ENCODE measurements at regions not wholly inside any gene's neighbourhood (a gene's known extent, or its start where the extent isn't known, plus 50 kb on each side); places are given as distances from the start of the nearest gene placed in this dataset.
"Not testable (repeated sequence)": the region's sequence is repeated elsewhere in the genome, so short reads cannot be mapped to it uniquely, and the experiment has no call there.

GRCh38 chr21:35399002-35399530 is 350.0 kb upstream of the RUNX1 start:
- Mint-ChIP-seq H3K9me3 (no peaks in the 10 kb centered on the region), H3K27ac (peak overlapping the region; percentile 50), H3K36me3 (no peaks in the 10 kb centered on the region), H3K27me3 (peaks cover 1% of the 10 kb centered on the region), H3K4me1 (peaks cover 19% of the 10 kb centered on the region), H3K4me3 (peak overlapping the region; percentile 21)
- ATAC-seq: no peak

- Mint-ChIP-seq H3K27ac (peak overlapping the region; percentile 50), H3K4me3 (no peak overlapping the region), H3K27me3 (no peaks in the 10 kb centered on the region), H3K4me1 (peaks cover 19% of the 10 kb centered on the region), H3K36me3 (no peaks in the 10 kb centered on the region), H3K9me3 (no peaks in the 10 kb centered on the region)
- ATAC-seq: no peak
Measured at GRCh38 chr21:35398346-35398982, 349.4 kb upstream of the RUNX1 start.

- ATAC-seq: no peak
- no peaks in the 10 kb centered on the region for H3K36me3 Mint-ChIP-seq
- H3K4me3 Mint-ChIP-seq: no peak overlapping the region
- no peaks in the 10 kb centered on the region for H3K27me3 Mint-ChIP-seq
- no peaks in the 10 kb centered on the region for H3K9me3 Mint-ChIP-seq
- H3K4me1 Mint-ChIP-seq: peaks cover 19% of the 10 kb centered on the region
- H3K27ac Mint-ChIP-seq: no peak overlapping the region
Measured at GRCh38 chr21:35397781-35398180, 348.7 kb upstream of the RUNX1 start.

GRCh38 chr21:35396655-35397054 is 347.6 kb upstream of the RUNX1 start:
- no peaks in the 10 kb centered on the region for H3K36me3 Mint-ChIP-seq
- H3K27ac Mint-ChIP-seq: no peak overlapping the region
- H3K27me3 Mint-ChIP-seq: no peaks in the 10 kb centered on the region
- no peak for ATAC-seq
- H3K9me3 Mint-ChIP-seq: no peaks in the 10 kb centered on the region
- peaks cover 19% of the 10 kb centered on the region for H3K4me1 Mint-ChIP-seq
- H3K4me3 Mint-ChIP-seq: no peak overlapping the region

- Mint-ChIP-seq H3K27ac (no peak overlapping the region), H3K9me3 (peaks cover 3% of the 10 kb centered on the region), H3K4me1 (peaks cover 19% of the 10 kb centered on the region), H3K27me3 (no peaks in the 10 kb centered on the region), H3K4me3 (no peak overlapping the region), H3K36me3 (no peaks in the 10 kb centered on the region)
- no peak for ATAC-seq
Measured at GRCh38 chr21:35395728-35396127, 346.6 kb upstream of the RUNX1 start.

GRCh38 chr21:35394634-35395369 is 345.7 kb upstream of the RUNX1 start:
- Mint-ChIP-seq H3K27me3 (no peaks in the 10 kb centered on the region), H3K4me1 (peaks cover 13% of the 10 kb centered on the region), H3K27ac (no peak overlapping the region), H3K36me3 (no peaks in the 10 kb centered on the region), H3K4me3 (no peak overlapping the region), H3K9me3 (peaks cover 3% of the 10 kb centered on the region)
- ATAC-seq: no peak

- Mint-ChIP-seq H3K9me3 (peaks cover 3% of the 10 kb centered on the region), H3K4me3 (no peak overlapping the region), H3K27ac (no peak overlapping the region), H3K4me1 (peaks cover 8% of the 10 kb centered on the region), H3K36me3 (no peaks in the 10 kb centered on the region), H3K27me3 (no peaks in the 10 kb centered on the region)
- ATAC-seq: no peak
Measured at GRCh38 chr21:35394049-35394448, 344.9 kb upstream of the RUNX1 start.

- no peak overlapping the region for H3K27ac Mint-ChIP-seq
- H3K4me1 Mint-ChIP-seq: no peaks in the 10 kb centered on the region
- H3K9me3 Mint-ChIP-seq: peaks cover 8% of the 10 kb centered on the region
- ATAC-seq: no peak
- no peak overlapping the region for H3K4me3 Mint-ChIP-seq
- peaks cover 7% of the 10 kb centered on the region for H3K36me3 Mint-ChIP-seq
- no peaks in the 10 kb centered on the region for H3K27me3 Mint-ChIP-seq
Measured at GRCh38 chr21:35390013-35390776, 341.1 kb upstream of the RUNX1 start.

- H3K9me3 Mint-ChIP-seq: peaks cover 8% of the 10 kb centered on the region
- ATAC-seq: no peak
- no peak overlapping the region for H3K27ac Mint-ChIP-seq
- no peaks in the 10 kb centered on the region for H3K27me3 Mint-ChIP-seq
- H3K4me3 Mint-ChIP-seq: no peak overlapping the region
- no peaks in the 10 kb centered on the region for H3K4me1 Mint-ChIP-seq
- peaks cover 7% of the 10 kb centered on the region for H3K36me3 Mint-ChIP-seq
Measured at GRCh38 chr21:35386491-35387079, 337.5 kb upstream of the RUNX1 start.

- no peak overlapping the region for H3K27ac Mint-ChIP-seq
- H3K4me3 Mint-ChIP-seq: no peak overlapping the region
- peaks cover 5% of the 10 kb centered on the region for H3K9me3 Mint-ChIP-seq
- H3K36me3 Mint-ChIP-seq: peaks cover 7% of the 10 kb centered on the region
- H3K4me1 Mint-ChIP-seq: no peaks in the 10 kb centered on the region
- ATAC-seq: no peak
- H3K27me3 Mint-ChIP-seq: no peaks in the 10 kb centered on the region
Measured at GRCh38 chr21:35384375-35384774, 335.3 kb upstream of the RUNX1 start.

- H3K9me3 Mint-ChIP-seq: no peaks in the 10 kb centered on the region
- no peaks in the 10 kb centered on the region for H3K27me3 Mint-ChIP-seq
- H3K4me1 Mint-ChIP-seq: no peaks in the 10 kb centered on the region
- ATAC-seq: no peak
- H3K4me3 Mint-ChIP-seq: no peak overlapping the region
- no peaks in the 10 kb centered on the region for H3K36me3 Mint-ChIP-seq
- H3K27ac Mint-ChIP-seq: no peak overlapping the region
Measured at GRCh38 chr21:35382696-35383095, 333.6 kb upstream of the RUNX1 start.

GRCh38 chr21:35381743-35382310 is 332.7 kb upstream of the RUNX1 start:
- Mint-ChIP-seq H3K36me3 (no peaks in the 10 kb centered on the region), H3K27me3 (no peaks in the 10 kb centered on the region), H3K4me1 (no peaks in the 10 kb centered on the region), H3K4me3 (no peak overlapping the region), H3K27ac (no peak overlapping the region), H3K9me3 (no peaks in the 10 kb centered on the region)
- ATAC-seq: no peak

GRCh38 chr21:35380304-35380703 is 331.2 kb upstream of the RUNX1 start:
- H3K9me3 Mint-ChIP-seq, H3K36me3 Mint-ChIP-seq, H3K27ac Mint-ChIP-seq, H3K27me3 Mint-ChIP-seq, H3K4me1 Mint-ChIP-seq, ATAC-seq, H3K4me3 Mint-ChIP-seq: not testable (repeated sequence)

- Mint-ChIP-seq H3K9me3 (no peaks in the 10 kb centered on the region), H3K27me3 (no peaks in the 10 kb centered on the region), H3K36me3 (no peaks in the 10 kb centered on the region), H3K4me1 (no peaks in the 10 kb centered on the region), H3K27ac (no peak overlapping the region), H3K4me3 (no peak overlapping the region)
- no peak for ATAC-seq
Measured at GRCh38 chr21:35378881-35379280, 329.8 kb upstream of the RUNX1 start.

GRCh38 chr21:35377505-35378090 is 328.5 kb upstream of the RUNX1 start:
- Mint-ChIP-seq H3K4me3 (no peak overlapping the region), H3K27ac (no peak overlapping the region), H3K27me3 (no peaks in the 10 kb centered on the region), H3K9me3 (no peaks in the 10 kb centered on the region), H3K36me3 (no peaks in the 10 kb centered on the region), H3K4me1 (peaks cover 6% of the 10 kb centered on the region)
- ATAC-seq: no peak

Data from stimulated activated memory B cell treated with anti-CD40 and anti-IgM and Interleukin-4, amounts not matched to agents 10 μg/mL and 1 μg/mL and 100 μg/mL, for 72 hours (primary cell).